CD8-positive, alpha-beta memory T cell (primary cell): ENCODE measurements at regions not wholly inside any gene's neighbourhood (a gene's known extent, or its start where the extent isn't known, plus 50 kb on each side); places are given as distances from the start of the nearest gene placed in this dataset.

ENCODE experiments used
- CTCF ChIA-PET: fragments of 350-600 bp; sonication (Branson Sonifier 250); formaldehyde crosslinking; loops from one replicate; lab custom pipeline; 2021; ENCODE audit warnings: antibody characterized with exemption; lab: Charles Lee
- POLR2A ChIA-PET: fragments of 350-600 bp; sonication (Branson Sonifier 250); formaldehyde crosslinking; loops from one replicate; lab custom pipeline; 2021; ENCODE audit warnings: antibody characterized with exemption; lab: Charles Lee
- DNase-seq, 5 donors: peaks; one replicate each; pipeline versions ENCODE4 v3.0.0 to v3.0.0-alpha.2; 2020 to 2022; ENCODE audit warnings: mixed read lengths in 1 of 5
- H3K27ac ChIP-seq: one replicate; pipeline ENCODE4 v1.7.0; 2013; ENCODE audit warnings: low read depth, mild to moderate bottlenecking, low read length, moderate library complexity
- H3K27me3 ChIP-seq: 2 replicates; pipeline ENCODE4 v1.7.0; 2013; ENCODE audit warnings: low read length, mild to moderate bottlenecking; ENCODE audit not compliant: insufficient read depth, poor library complexity, severe bottlenecking
- H3K36me3 ChIP-seq: 2 replicates; pipeline ENCODE4 v1.7.0; 2013; ENCODE audit warnings: mild to moderate bottlenecking, low read length, moderate library complexity; ENCODE audit not compliant: insufficient read depth
- H3K4me1 ChIP-seq: 2 replicates; pipeline ENCODE4 v1.7.0; 2013; ENCODE audit warnings: mild to moderate bottlenecking, low read length, moderate library complexity; ENCODE audit not compliant: insufficient read depth
- H3K4me3 ChIP-seq: 2 replicates; pipeline ENCODE4 v1.7.0; 2013; ENCODE audit warnings: mild to moderate bottlenecking, low read length
- H3K9me3 ChIP-seq: 2 replicates; pipeline ENCODE4 v1.7.0; 2013; ENCODE audit warnings: mild to moderate bottlenecking, low read length
- H3K27ac Mint-ChIP-seq, 8 donors: one replicate each; pipeline ENCODE4 v1.8.0; 2020 to 2021; ENCODE audit warnings: mixed read lengths in 8 of 8, mild to moderate bottlenecking in 6 of 8, inconsistent platforms in 3 of 8, moderate library complexity in 3 of 8
- H3K27me3 Mint-ChIP-seq, 2 donors: one replicate each; pipeline ENCODE4 v1.8.0; 2020 to 2021; ENCODE audit warnings: mixed read lengths in 2 of 2, mild to moderate bottlenecking in 1 of 2, moderate library complexity in 1 of 2
- H3K36me3 Mint-ChIP-seq, 3 donors: one replicate each; pipeline ENCODE4 v1.8.0; 2020 to 2021; ENCODE audit warnings: mixed read lengths in 3 of 3, inconsistent platforms in 1 of 3, mild to moderate bottlenecking in 1 of 3
- H3K4me1 Mint-ChIP-seq, 3 donors: one replicate each; pipeline ENCODE4 v1.8.0; 2020 to 2021; ENCODE audit warnings: mixed read lengths in 3 of 3, inconsistent platforms in 1 of 3, mild to moderate bottlenecking in 1 of 3
- H3K4me3 Mint-ChIP-seq, 7 donors: one replicate each; pipeline ENCODE4 v1.8.0; 2020 to 2021; ENCODE audit warnings: mixed read lengths in 7 of 7, mild to moderate bottlenecking in 6 of 7, moderate library complexity in 4 of 7, inconsistent platforms in 2 of 7
- H3K9me3 Mint-ChIP-seq, 5 donors: one replicate each; pipeline ENCODE4 v1.8.0; 2020 to 2022; ENCODE audit warnings: mixed read lengths in 5 of 5, mild to moderate bottlenecking in 3 of 5, moderate library complexity in 2 of 5, inconsistent platforms in 1 of 5

GRCh38 chr11:70628855-70629844 is 230.8 kb downstream of the CTTN start:
- no peaks in the 10 kb centered on the region for H3K36me3 ChIP-seq
- ChIA-PET CTCF (no interaction called here), POLR2A (no interaction called here)
- H3K4me3 ChIP-seq: no peak overlapping the region
- DNase-seq: no peak
- Mint-ChIP-seq H3K4me3 (no peak overlapping the region), H3K9me3 (no peaks in the 10 kb centered on the region), H3K27me3 (peaks cover 4 to 5% of the 10 kb centered on the region in 2 donors), H3K27ac (no peak overlapping the region), H3K36me3 (no peaks in the 10 kb centered on the region), H3K4me1 (no peaks in the 10 kb centered on the region)
- H3K27me3 ChIP-seq: no peaks in the 10 kb centered on the region
- no peak overlapping the region for H3K27ac ChIP-seq
- no peaks in the 10 kb centered on the region for H3K9me3 ChIP-seq
- no peaks in the 10 kb centered on the region for H3K4me1 ChIP-seq

DNA sequence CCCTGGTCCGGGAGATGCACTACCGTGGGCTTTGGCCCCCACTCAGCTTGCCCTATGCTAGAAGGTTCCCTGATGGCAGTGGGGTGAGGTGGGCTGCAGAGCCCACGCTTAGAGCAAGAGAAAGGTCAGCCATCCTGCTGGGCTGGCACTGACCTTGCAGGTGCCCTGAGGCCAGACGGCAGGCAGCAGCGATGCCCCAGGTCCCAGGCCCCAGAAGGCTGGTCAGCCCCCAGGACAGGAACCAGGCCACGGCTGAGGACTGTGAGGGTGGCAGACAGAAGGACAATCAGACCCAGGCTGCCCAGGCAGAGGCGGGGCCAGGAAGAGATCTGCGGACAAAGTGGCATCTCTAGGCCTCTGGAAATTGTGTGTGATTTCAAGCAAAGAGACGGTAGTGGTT is 231.7 kb downstream of the CTTN start:
- no peaks in the 10 kb centered on the region for H3K9me3 Mint-ChIP-seq
- DNase-seq: no peak
- no peaks in the 10 kb centered on the region for H3K27me3 ChIP-seq
- no peaks in the 10 kb centered on the region for H3K36me3 Mint-ChIP-seq
- H3K4me1 ChIP-seq: no peaks in the 10 kb centered on the region
- CTCF ChIA-PET: no interaction called here
- H3K27me3 Mint-ChIP-seq: peaks cover 4% of the 10 kb centered on the region in 2 donors
- no peaks in the 10 kb centered on the region for H3K4me1 Mint-ChIP-seq
- H3K27ac ChIP-seq: no peak overlapping the region
- no peak overlapping the region for H3K27ac Mint-ChIP-seq
- H3K9me3 ChIP-seq: no peaks in the 10 kb centered on the region
- no peak overlapping the region for H3K4me3 ChIP-seq
- H3K36me3 ChIP-seq: no peaks in the 10 kb centered on the region
- POLR2A ChIA-PET: no interaction called here
- H3K4me3 Mint-ChIP-seq: no peak overlapping the region

DNA sequence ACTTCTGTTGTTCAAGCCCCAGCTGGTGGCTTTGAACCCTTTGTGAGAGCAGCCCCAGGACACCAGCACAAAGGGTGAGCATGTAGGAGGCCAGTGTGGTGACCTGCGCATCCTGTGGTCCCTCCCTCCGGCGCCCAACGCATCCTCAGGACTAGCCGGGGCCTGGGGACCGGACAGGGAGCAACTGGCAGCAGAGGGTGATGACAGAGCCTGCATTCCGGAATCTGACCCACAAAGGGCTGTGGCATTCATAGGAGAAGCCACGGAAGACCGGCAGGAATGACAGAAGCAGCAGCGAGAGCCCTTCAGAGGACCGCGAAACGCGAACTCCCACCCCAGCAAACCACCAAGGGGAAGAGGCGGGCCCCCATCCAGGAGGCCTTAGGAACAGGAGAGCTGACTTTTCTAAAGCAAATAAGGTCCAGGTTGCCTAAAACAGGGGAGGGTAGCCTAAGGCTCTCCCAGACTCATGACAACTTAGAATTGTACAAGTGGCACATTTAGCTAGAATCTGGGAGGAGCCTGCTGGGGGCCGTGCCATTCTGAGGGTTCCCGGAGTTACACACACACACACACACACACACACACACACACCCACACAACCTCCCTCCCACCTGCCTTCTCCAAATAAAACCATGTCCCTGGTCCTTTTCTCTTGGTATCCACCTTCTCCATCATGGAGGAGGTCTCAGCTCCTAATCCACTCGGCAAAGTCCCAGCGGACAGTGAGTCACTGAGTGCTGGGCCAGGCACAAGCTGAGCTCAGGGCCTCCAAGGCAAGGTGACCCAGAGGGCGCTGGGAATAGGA is 232.7 kb downstream of the CTTN start:
- Histone ChIP-seq H3K9me3 (no peaks in the 10 kb centered on the region), H3K4me1 (no peaks in the 10 kb centered on the region), H3K27ac (no peak overlapping the region), H3K36me3 (no peaks in the 10 kb centered on the region), H3K4me3 (no peak overlapping the region), H3K27me3 (no peaks in the 10 kb centered on the region)
- Mint-ChIP-seq H3K9me3 (no peaks in the 10 kb centered on the region), H3K27ac (no peak overlapping the region), H3K4me1 (no peaks in the 10 kb centered on the region), H3K36me3 (no peaks in the 10 kb centered on the region), H3K4me3 (no peak overlapping the region), H3K27me3 (peaks cover 4% of the 10 kb centered on the region in 2 donors)
- no peak for DNase-seq
- POLR2A ChIA-PET: no interaction called here
- CTCF ChIA-PET: no interaction called here

DNA sequence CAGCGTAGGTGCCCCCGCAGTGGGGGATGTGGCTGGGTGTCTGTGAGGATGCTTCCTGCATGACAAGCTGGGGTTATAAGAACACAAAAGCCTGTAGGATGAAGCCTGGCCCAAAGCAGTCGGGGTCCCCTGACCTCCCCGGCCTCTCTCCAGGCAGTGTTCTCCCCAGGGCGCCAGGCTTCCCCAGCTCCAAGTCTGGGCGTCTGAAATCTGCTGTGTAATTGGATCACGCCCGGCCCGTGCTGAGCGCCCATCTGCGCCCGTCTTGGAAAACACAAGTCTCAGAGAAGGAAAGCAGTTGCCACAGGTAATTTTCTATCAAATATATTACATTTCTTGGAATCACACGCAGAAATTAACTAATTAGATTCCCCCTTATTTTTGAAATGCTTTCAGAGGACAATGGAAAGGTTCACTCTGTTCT is 233.3 kb downstream of the CTTN start:
- Mint-ChIP-seq H3K4me1 (no peaks in the 10 kb centered on the region), H3K9me3 (no peaks in the 10 kb centered on the region), H3K27me3 (peaks cover 4% of the 10 kb centered on the region in 2 donors), H3K4me3 (no peak overlapping the region), H3K27ac (no peak overlapping the region), H3K36me3 (no peaks in the 10 kb centered on the region)
- H3K27ac ChIP-seq: no peak overlapping the region
- H3K27me3 ChIP-seq: no peaks in the 10 kb centered on the region
- ChIA-PET CTCF (no interaction called here), POLR2A (no interaction called here)
- no peaks in the 10 kb centered on the region for H3K4me1 ChIP-seq
- no peaks in the 10 kb centered on the region for H3K36me3 ChIP-seq
- H3K9me3 ChIP-seq: no peaks in the 10 kb centered on the region
- DNase-seq: no peak
- H3K4me3 ChIP-seq: no peak overlapping the region

DNA sequence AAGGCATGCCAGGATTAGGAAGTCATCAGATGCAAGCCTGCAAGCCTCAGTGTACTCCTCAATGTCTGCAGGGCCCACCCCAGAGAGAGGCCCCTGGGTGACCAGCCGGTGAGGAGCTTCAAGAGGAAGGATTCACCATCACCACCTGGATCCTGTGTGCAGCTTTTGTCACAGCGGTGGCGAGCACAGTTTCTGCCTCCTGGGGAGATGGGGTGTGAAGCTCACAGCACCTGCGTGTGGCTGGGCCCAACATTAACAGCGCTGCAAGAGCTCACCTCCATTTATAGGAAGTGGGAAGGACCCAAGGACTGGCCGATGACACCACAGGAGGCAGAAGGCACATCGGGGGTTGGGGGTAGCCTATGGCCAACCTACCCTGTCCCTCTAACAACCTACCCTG is 235.3 kb downstream of the CTTN start:
- H3K9me3 ChIP-seq: no peaks in the 10 kb centered on the region
- no peaks in the 10 kb centered on the region for H3K4me1 Mint-ChIP-seq
- no peak overlapping the region for H3K27ac ChIP-seq
- no peak overlapping the region for H3K4me3 Mint-ChIP-seq
- H3K9me3 Mint-ChIP-seq: no peaks in the 10 kb centered on the region
- DNase-seq: no peak
- H3K36me3 ChIP-seq: no peaks in the 10 kb centered on the region
- no peak overlapping the region for H3K27ac Mint-ChIP-seq
- CTCF ChIA-PET: no interaction called here
- POLR2A ChIA-PET: no interaction called here
- H3K36me3 Mint-ChIP-seq: no peaks in the 10 kb centered on the region
- no peak overlapping the region for H3K4me3 ChIP-seq
- peaks cover 3 to 6% of the 10 kb centered on the region in 2 donors for H3K27me3 Mint-ChIP-seq
- no peaks in the 10 kb centered on the region for H3K4me1 ChIP-seq
- H3K27me3 ChIP-seq: no peaks in the 10 kb centered on the region

GRCh38 chr11:70636659-70637058 is 238.3 kb downstream of the CTTN start:
- ChIA-PET CTCF (no interaction called here), POLR2A (no interaction called here)
- Histone ChIP-seq H3K27ac (no peak overlapping the region), H3K27me3 (no peaks in the 10 kb centered on the region), H3K36me3 (no peaks in the 10 kb centered on the region), H3K4me3 (no peak overlapping the region), H3K9me3 (no peaks in the 10 kb centered on the region), H3K4me1 (no peaks in the 10 kb centered on the region)
- Mint-ChIP-seq H3K9me3 (no peaks in the 10 kb centered on the region), H3K4me1 (no peaks in the 10 kb centered on the region), H3K27ac (no peak overlapping the region), H3K36me3 (no peaks in the 10 kb centered on the region), H3K4me3 (no peak overlapping the region), H3K27me3 (peaks cover 8 to 14% of the 10 kb centered on the region in 2 donors)
- no peak for DNase-seq

GRCh38 chr11:70637186-70637800 is 239.0 kb downstream of the CTTN start:
- H3K27ac ChIP-seq: no peak overlapping the region
- no peaks in the 10 kb centered on the region for H3K4me1 ChIP-seq
- no peak overlapping the region for H3K4me3 Mint-ChIP-seq
- no peaks in the 10 kb centered on the region for H3K9me3 Mint-ChIP-seq
- no peaks in the 10 kb centered on the region for H3K4me1 Mint-ChIP-seq
- no peaks in the 10 kb centered on the region for H3K36me3 Mint-ChIP-seq
- H3K27ac Mint-ChIP-seq: no peak overlapping the region
- DNase-seq: no peak
- no peaks in the 10 kb centered on the region for H3K36me3 ChIP-seq
- H3K9me3 ChIP-seq: no peaks in the 10 kb centered on the region
- ChIA-PET CTCF (no interaction called here), POLR2A (no interaction called here)
- H3K27me3 ChIP-seq: no peaks in the 10 kb centered on the region
- H3K27me3 Mint-ChIP-seq: peaks cover 8 to 17% of the 10 kb centered on the region in 2 donors
- H3K4me3 ChIP-seq: no peak overlapping the region
